Neural cell (in vitro differentiated cells): ENCODE measurements at regions not wholly inside any gene's neighbourhood (a gene's known extent, or its start where the extent isn't known, plus 50 kb on each side); places are given as distances from the start of the nearest gene placed in this dataset.
"Not testable (repeated sequence)": the region's sequence is repeated elsewhere in the genome, so short reads cannot be mapped to it uniquely, and the experiment has no call there.

Source experiments
- CTCF ChIP-seq: fragments of 450-650 bp; IDR thresholded peaks from 2 replicates; pipeline ENCODE4 v1.5.1; 2014; ENCODE audit warnings: antibody characterized with exemption, mild to moderate bottlenecking, moderate library complexity; ENCODE audit not compliant: poor library complexity, severe bottlenecking
- EZH2 ChIP-seq: fragments of 200-600, 300-800 bp; shearing (Covaris generic), sonication (generic); IDR thresholded peaks from 2 replicates; pipeline ENCODE4 v1.6.1; 2014; ENCODE audit warnings: antibody characterized with exemption, low read length, borderline replicate concordance, mild to moderate bottlenecking; ENCODE audit not compliant: insufficient read depth, poor library complexity, severe bottlenecking
- MXI1 ChIP-seq: fragments of 450-650 bp; conservative IDR thresholded peaks from 2 replicates; pipeline ENCODE4 v1.6.1; 2014; ENCODE audit warnings: antibody characterized with exemption, mild to moderate bottlenecking; ENCODE audit not compliant: poor library complexity, severe bottlenecking
- POLR2AphosphoS5 ChIP-seq: IDR thresholded peaks from 2 replicates; pipeline ENCODE4 v1.6.1; 2012
- RAD21 ChIP-seq: fragments of 450-650 bp; conservative IDR thresholded peaks from 2 replicates; pipeline ENCODE4 v1.6.1; 2014; ENCODE audit warnings: antibody characterized with exemption, mild to moderate bottlenecking, moderate library complexity
- SMC3 ChIP-seq: fragments of 450-650 bp; conservative IDR thresholded peaks from 2 replicates; pipeline ENCODE4 v1.6.1; 2014; ENCODE audit warnings: antibody characterized with exemption, mild to moderate bottlenecking, moderate library complexity; ENCODE audit not compliant: poor library complexity

GRCh38 chr3:65120156-65120555, 432.4 kb upstream of the ADAMTS9 start:
- TF ChIP-seq CTCF, RAD21, EZH2, MXI1, SMC3, POLR2AphosphoS5: not testable (repeated sequence)
